ENCODE measurements at regions not wholly inside any gene's neighbourhood (a gene's known extent, or its start where the extent isn't known, plus 50 kb on each side); places are given as distances from the start of the nearest gene placed in this dataset.

- Histone ChIP-seq H3K27me3 (ENCODE audit: insufficient read depth, low read depth, low read length) (no peaks in the 10 kb centered on the region), H3K9me3 (ENCODE audit: low read length) (no peaks in the 10 kb centered on the region), H4K20me1 (ENCODE audit: insufficient read depth) (no peaks in the 10 kb centered on the region), H3F3A (ENCODE audit: insufficient read depth, low read length, poor library complexity, severe bottlenecking) (no peaks in the 10 kb centered on the region), H2AFZ (ENCODE audit: low read depth, low read length) (no peak overlapping the region), H3K36me3 (ENCODE audit: insufficient read depth, low read length) (no peaks in the 10 kb centered on the region), H3K27ac (ENCODE audit: low read length) (no peak overlapping the region), H3K79me2 (replicated peaks; ENCODE audit: insufficient read depth, low read length) (no peaks in the 10 kb centered on the region), H3K4me2 (ENCODE audit: low read length) (no peak overlapping the region), H3K4me3 (ENCODE audit: low read length) (no peak overlapping the region), H3K9ac (ENCODE audit: low read length) (no peak overlapping the region), H3K9me2 (ENCODE audit: insufficient read depth, low read length) (no peaks in the 10 kb centered on the region)
- TF ChIP-seq POLR2AphosphoS5 (IDR thresholded peaks at IDR 0.05) (no peak), EP300 (conservative IDR thresholded peaks at IDR 0.05; ENCODE audit: poor library complexity, severe bottlenecking) (no peak), SMC3 (conservative IDR thresholded peaks at IDR 0.05; ENCODE audit: poor library complexity) (no peak), TAF1 (IDR thresholded peaks at IDR 0.05; ENCODE audit: low read depth) (no peak), RAD21 (conservative IDR thresholded peaks at IDR 0.05) (no peak), EZH2 (IDR thresholded peaks at IDR 0.05; ENCODE audit: borderline replicate concordance, insufficient read depth, low read length, poor library complexity, severe bottlenecking) (no peak), CTCF (IDR thresholded peaks at IDR 0.05; ENCODE audit: poor library complexity, severe bottlenecking) (no peak), MXI1 (conservative IDR thresholded peaks at IDR 0.05; ENCODE audit: poor library complexity, severe bottlenecking) (no peak), REST (IDR thresholded peaks at IDR 0.05; ENCODE audit: borderline replicate concordance) (no peak)
These were observed 557.2 kb downstream of the INHBA start for GRCh38 chr7:41145656-41146055.

GRCh38 chr7:41142904-41143473, 559.9 kb downstream of the INHBA start:
- no peak overlapping the region for H3K4me2 ChIP-seq (ENCODE audit: low read length)
- no peak overlapping the region for H2AFZ ChIP-seq (ENCODE audit: low read depth, low read length)
- H3F3A ChIP-seq (ENCODE audit: insufficient read depth, low read length, poor library complexity, severe bottlenecking) = no peaks in the 10 kb centered on the region
- TF ChIP-seq MXI1 (conservative IDR thresholded peaks at IDR 0.05; ENCODE audit: poor library complexity, severe bottlenecking) (no peak), REST (IDR thresholded peaks at IDR 0.05; ENCODE audit: borderline replicate concordance) (no peak), EZH2 (IDR thresholded peaks at IDR 0.05; ENCODE audit: borderline replicate concordance, insufficient read depth, low read length, poor library complexity, severe bottlenecking) (no peak), EP300 (conservative IDR thresholded peaks at IDR 0.05; ENCODE audit: poor library complexity, severe bottlenecking) (no peak), CTCF (IDR thresholded peaks at IDR 0.05; ENCODE audit: poor library complexity, severe bottlenecking) (no peak), TAF1 (IDR thresholded peaks at IDR 0.05; ENCODE audit: low read depth) (no peak), POLR2AphosphoS5 (IDR thresholded peaks at IDR 0.05) (no peak), RAD21 (conservative IDR thresholded peaks at IDR 0.05) (no peak), SMC3 (conservative IDR thresholded peaks at IDR 0.05; ENCODE audit: poor library complexity) (no peak)
- no peak overlapping the region for H3K27ac ChIP-seq (ENCODE audit: low read length)
- no peaks in the 10 kb centered on the region for H3K9me3 ChIP-seq (ENCODE audit: low read length)
- no peaks in the 10 kb centered on the region for H4K20me1 ChIP-seq (ENCODE audit: insufficient read depth)
- no peaks in the 10 kb centered on the region for H3K9me2 ChIP-seq (ENCODE audit: insufficient read depth, low read length)
- no peaks in the 10 kb centered on the region for H3K36me3 ChIP-seq (ENCODE audit: insufficient read depth, low read length)
- no peak overlapping the region for H3K4me3 ChIP-seq (ENCODE audit: low read length)
- H3K79me2 ChIP-seq (replicated peaks; ENCODE audit: insufficient read depth, low read length) = no peaks in the 10 kb centered on the region
- no peak overlapping the region for H3K9ac ChIP-seq (ENCODE audit: low read length)
- no peaks in the 10 kb centered on the region for H3K27me3 ChIP-seq (ENCODE audit: insufficient read depth, low read depth, low read length)

All from neural cell (in vitro differentiated cells).